ENCODE measurements at regions not wholly inside any gene's neighbourhood (a gene's known extent, or its start where the extent isn't known, plus 50 kb on each side); places are given as distances from the start of the nearest gene placed in this dataset.

- DNase-seq, result no peak
Measured at GRCh38 chr20:37598100-37598543, 70.4 kb upstream of the BLCAP start.

GRCh38 chr20:37596890-37597536 lies 69.3 kb upstream of the BLCAP start:
- DNase-seq, result no peak

GRCh38 chr20:37596168-37596567 lies 68.5 kb upstream of the BLCAP start:
- DNase-seq, result no peak

- DNase-seq, result no peak
Measured at GRCh38 chr20:37593710-37594109, 66.0 kb upstream of the BLCAP start.

- DNase-seq, result no peak
Measured at GRCh38 chr20:37590938-37591490, 63.3 kb upstream of the BLCAP start.

- no peak for DNase-seq
Measured at GRCh38 chr20:37586078-37586477, 58.4 kb upstream of the BLCAP start.

- DNase-seq, result no peak
Measured at GRCh38 chr20:37584238-37584807, 56.6 kb upstream of the BLCAP start.

GRCh38 chr20:37581246-37581645 lies 53.6 kb upstream of the BLCAP start:
- DNase-seq, result no peak

- no peak for DNase-seq
Measured at GRCh38 chr20:37580069-37580468, 52.4 kb upstream of the BLCAP start.

GRCh38 chr20:37579106-37579505 lies 51.4 kb upstream of the BLCAP start:
- no peak for DNase-seq

- no peak for DNase-seq
Measured at GRCh38 chr20:37577981-37578380, 50.3 kb upstream of the BLCAP start.
